SK-N-SH treated with all-trans-retinoic acid at 6 μM for 48 hours (cell line): ENCODE measurements at regions not wholly inside any gene's neighbourhood (a gene's known extent, or its start where the extent isn't known, plus 50 kb on each side); places are given as distances from the start of the nearest gene placed in this dataset.

Source experiments
- ATAC-seq: fragments of 200-7000 bp; cut with Tn5 transposase; 3 replicates; pipeline ENCODE4 v1.9.1; 2020; ENCODE audit warnings: mild to moderate bottlenecking, moderate library complexity
- BACH2 ChIP-seq: fragments of 250-450 bp; sonication (Bioruptor Pico); IDR thresholded peaks from 2 replicates; pipeline ENCODE4 v1.9.0; 2021; ENCODE audit warnings: mild to moderate bottlenecking, borderline replicate concordance
- CREB5 ChIP-seq: fragments of 250-450 bp; sonication (Bioruptor Pico); IDR thresholded peaks from 2 replicates; pipeline ENCODE4 v1.5.1; 2020; ENCODE audit warnings: low read depth, mild to moderate bottlenecking, moderate library complexity
- CSDC2 ChIP-seq: fragments of 250-450 bp; sonication (Bioruptor Pico); IDR thresholded peaks from 2 replicates; pipeline ENCODE4 v1.5.0; 2020; ENCODE audit warnings: mild to moderate bottlenecking, moderate library complexity
- CSRNP3 ChIP-seq: fragments of 250-450 bp; sonication (Bioruptor Pico); IDR thresholded peaks from 2 replicates; pipeline ENCODE4 v1.5.1; 2021; ENCODE audit warnings: mild to moderate bottlenecking, moderate library complexity
- ESRRG ChIP-seq: fragments of 250-450 bp; sonication (Bioruptor Pico); IDR thresholded peaks from 2 replicates; pipeline ENCODE4 v1.6.1; 2021; ENCODE audit warnings: mild to moderate bottlenecking
- GLIS3 ChIP-seq: fragments of 250-450 bp; sonication (Bioruptor Pico); IDR thresholded peaks from 2 replicates; pipeline ENCODE4 v1.5.0; 2020; ENCODE audit warnings: mild to moderate bottlenecking, moderate library complexity
- ISL1 ChIP-seq: fragments of 250-450 bp; sonication (Bioruptor Pico); IDR thresholded peaks from 2 replicates; pipeline ENCODE4 v2.1.2; 2022; ENCODE audit warnings: mild to moderate bottlenecking, moderate library complexity
- OSR1 ChIP-seq: fragments of 250-450 bp; sonication (Bioruptor Pico); IDR thresholded peaks from 2 replicates; pipeline ENCODE4 v1.8.0; 2022; ENCODE audit warnings: moderate library complexity, mild to moderate bottlenecking, inconsistent platforms
- PATZ1 ChIP-seq: fragments of 250-450 bp; sonication (Bioruptor Pico); IDR thresholded peaks from 2 replicates; pipeline ENCODE4 v1.8.0; 2020; ENCODE audit warnings: mild to moderate bottlenecking, moderate library complexity, borderline replicate concordance
- POU6F1 ChIP-seq: fragments of 250-450 bp; sonication (Bioruptor Pico); IDR thresholded peaks from 2 replicates; pipeline ENCODE4 v1.8.0; 2021; ENCODE audit warnings: low read depth, mild to moderate bottlenecking, moderate library complexity, borderline replicate concordance
- PPARA ChIP-seq: fragments of 250-450 bp; sonication (Bioruptor Pico); IDR thresholded peaks from 2 replicates; pipeline ENCODE4 v1.5.0; 2020; ENCODE audit warnings: mild to moderate bottlenecking, borderline replicate concordance
- RARB ChIP-seq: fragments of 250-450 bp; sonication (Bioruptor Pico); IDR thresholded peaks from 2 replicates; pipeline ENCODE4 v1.8.0; 2021; ENCODE audit warnings: mild to moderate bottlenecking, moderate library complexity
- SNAI2 ChIP-seq: fragments of 250-450 bp; sonication (Bioruptor Pico); IDR thresholded peaks from 2 replicates; pipeline ENCODE4 v1.5.0; 2020; ENCODE audit warnings: mild to moderate bottlenecking, moderate library complexity
- TCF4 ChIP-seq: fragments of 250-450 bp; sonication (Bioruptor Pico); IDR thresholded peaks from 2 replicates; pipeline ENCODE4 v1.8.0; 2021; ENCODE audit warnings: mild to moderate bottlenecking, moderate library complexity, borderline replicate concordance
- TOX ChIP-seq: fragments of 250-450 bp; sonication (Bioruptor Pico); IDR thresholded peaks from 2 replicates; pipeline ENCODE4 v1.8.0; 2021; ENCODE audit warnings: mild to moderate bottlenecking, moderate library complexity, borderline replicate concordance
- TSHZ2 ChIP-seq: fragments of 250-450 bp; sonication (Bioruptor Pico); IDR thresholded peaks from 2 replicates; pipeline ENCODE4 v1.5.0; 2020; ENCODE audit warnings: mild to moderate bottlenecking, moderate library complexity
- ZC3H10 ChIP-seq: fragments of 250-450 bp; sonication (Bioruptor Pico); IDR thresholded peaks from 2 replicates; pipeline ENCODE4 v1.5.1; 2021; ENCODE audit warnings: mild to moderate bottlenecking, moderate library complexity
- ZFP3 ChIP-seq: fragments of 250-450 bp; sonication (Bioruptor Pico); IDR thresholded peaks from 2 replicates; pipeline ENCODE4 v1.5.0; 2020; ENCODE audit warnings: mild to moderate bottlenecking, moderate library complexity
- ZFP30 ChIP-seq: fragments of 450-650 bp; formaldehyde crosslinking; IDR thresholded peaks from 2 replicates; pipeline ENCODE4 v1.5.0; 2022; ENCODE audit warnings: mild to moderate bottlenecking, moderate library complexity
- ZNF565 ChIP-seq: fragments of 450-650 bp; formaldehyde crosslinking; conservative IDR thresholded peaks from 2 replicates; pipeline ENCODE4 v1.5.0; 2020; ENCODE audit warnings: low read depth, mild to moderate bottlenecking, moderate library complexity
- ZNF70 ChIP-seq: fragments of 450-650 bp; formaldehyde crosslinking; IDR thresholded peaks from 2 replicates; pipeline ENCODE4 v1.5.0; 2020; ENCODE audit warnings: mild to moderate bottlenecking, moderate library complexity
- ZNF8 ChIP-seq: fragments of 450-650 bp; formaldehyde crosslinking; IDR thresholded peaks from 2 replicates; pipeline ENCODE4 v1.5.0; 2020; ENCODE audit warnings: mild to moderate bottlenecking, moderate library complexity

- peak; percentile 35; the same call in 2 of the 3 replicates for ATAC-seq
- TF ChIP-seq PPARA (CRISPR knock-in tag) (no peak), ZNF8 (no peak), TCF4 (CRISPR knock-in tag) (no peak), BACH2 (no peak), OSR1 (no peak), ESRRG (CRISPR knock-in tag) (no peak), PATZ1 (CRISPR knock-in tag) (no peak)
- TF ChIP-seq, all 23 proteins: peak for 0
Measured at GRCh38 chr10:28922127-28922526, 244.8 kb downstream of the BAMBI start.

- ATAC-seq, result no peak
- TF ChIP-seq CREB5 (no peak), OSR1 (no peak), GLIS3 (no peak), POU6F1 (CRISPR knock-in tag) (no peak), ZNF70 (CRISPR knock-in tag) (no peak), ZFP3 (no peak), BACH2 (no peak), TOX (CRISPR knock-in tag) (no peak), ZNF565 (CRISPR knock-in tag) (no peak), PPARA (CRISPR knock-in tag) (no peak), ZNF8 (no peak), ESRRG (CRISPR knock-in tag) (no peak), RARB (no peak), ISL1 (CRISPR knock-in tag) (no peak), CSDC2 (CRISPR knock-in tag) (no peak)
Measured at GRCh38 chr10:28922861-28923260, 245.5 kb downstream of the BAMBI start.

- no peak for TF ChIP-seq TOX (CRISPR knock-in tag)
- no peak for TF ChIP-seq BACH2
- no peak for TF ChIP-seq ZC3H10 (CRISPR knock-in tag)
- no peak for TF ChIP-seq ISL1 (CRISPR knock-in tag)
- TF ChIP-seq CSDC2 (CRISPR knock-in tag), result no peak
- TF ChIP-seq TSHZ2, result no peak
- TF ChIP-seq PPARA (CRISPR knock-in tag), result no peak
- TF ChIP-seq ESRRG (CRISPR knock-in tag), result no peak
- no peak for TF ChIP-seq OSR1
- TF ChIP-seq PATZ1 (CRISPR knock-in tag), result no peak
- no peak for TF ChIP-seq GLIS3
- no peak for TF ChIP-seq ZFP3
- no peak for TF ChIP-seq SNAI2
- no peak for TF ChIP-seq RARB
- TF ChIP-seq ZFP30 (CRISPR knock-in tag), result no peak
- no peak for TF ChIP-seq CSRNP3 (CRISPR knock-in tag)
- TF ChIP-seq CREB5, result no peak
- no peak for ATAC-seq
Measured at GRCh38 chr10:28924717-28925116, 247.4 kb downstream of the BAMBI start.
